Stimulated activated CD4-positive, alpha-beta T cell treated with anti-CD3 and anti-CD28 coated beads, Interleukin-12 subunit alpha, Interleukin-12 subunit beta, amount 100 ng/mL, for 48 hours (primary cell): ENCODE measurements at regions not wholly inside any gene's neighbourhood (a gene's known extent, or its start where the extent isn't known, plus 50 kb on each side); places are given as distances from the start of the nearest gene placed in this dataset.
"Not testable (repeated sequence)": the region's sequence is repeated elsewhere in the genome, so short reads cannot be mapped to it uniquely, and the experiment has no call there.

Experiments used
- DNase-seq, 3 donors: peaks; one replicate each; pipeline ENCODE4 v3.0.0-alpha.2; 2020; ENCODE audit warnings: low read depth in 2 of 3, low spot score in 1 of 3

DNA sequence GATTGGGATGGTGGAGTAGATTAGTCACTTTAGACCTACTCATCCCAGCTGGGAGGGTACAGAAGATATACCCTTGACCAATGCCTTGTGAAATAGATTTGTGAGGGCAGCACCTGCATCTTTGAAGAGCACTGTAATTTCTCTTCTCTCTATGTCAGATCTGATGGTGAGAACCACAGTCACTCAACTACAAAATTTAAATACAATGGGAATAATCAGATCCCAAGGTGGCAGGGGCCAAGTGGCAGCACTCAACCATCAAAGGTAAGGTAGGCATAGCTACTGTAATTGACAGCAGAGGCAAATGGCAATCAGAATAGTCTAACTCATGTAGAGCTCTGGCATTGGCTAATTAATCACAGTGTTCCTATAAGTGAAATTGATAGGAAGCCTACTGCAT lies 212.0 kb upstream of the HES1 start:
- not testable (repeated sequence) for DNase-seq

DNA sequence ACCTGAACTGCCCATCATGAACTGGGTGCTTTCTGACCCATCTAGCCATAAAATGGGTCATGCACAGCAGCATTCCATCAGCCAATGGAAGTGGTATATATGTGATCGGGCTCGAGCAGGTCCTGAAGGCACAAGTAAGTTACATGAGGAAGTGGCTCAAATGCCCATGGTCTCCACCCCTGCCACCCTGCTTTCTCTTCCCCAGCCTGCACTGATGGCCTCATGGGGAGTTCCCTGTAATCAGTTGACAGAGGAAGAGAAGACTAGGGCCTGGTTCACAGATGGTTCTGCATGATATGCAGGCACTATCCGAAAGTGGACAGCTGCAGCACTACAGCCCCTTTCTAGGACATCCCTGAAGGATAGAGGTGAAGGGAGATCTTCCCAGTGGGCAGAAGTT lies 209.9 kb upstream of the HES1 start:
- not testable (repeated sequence) for DNase-seq

DNA sequence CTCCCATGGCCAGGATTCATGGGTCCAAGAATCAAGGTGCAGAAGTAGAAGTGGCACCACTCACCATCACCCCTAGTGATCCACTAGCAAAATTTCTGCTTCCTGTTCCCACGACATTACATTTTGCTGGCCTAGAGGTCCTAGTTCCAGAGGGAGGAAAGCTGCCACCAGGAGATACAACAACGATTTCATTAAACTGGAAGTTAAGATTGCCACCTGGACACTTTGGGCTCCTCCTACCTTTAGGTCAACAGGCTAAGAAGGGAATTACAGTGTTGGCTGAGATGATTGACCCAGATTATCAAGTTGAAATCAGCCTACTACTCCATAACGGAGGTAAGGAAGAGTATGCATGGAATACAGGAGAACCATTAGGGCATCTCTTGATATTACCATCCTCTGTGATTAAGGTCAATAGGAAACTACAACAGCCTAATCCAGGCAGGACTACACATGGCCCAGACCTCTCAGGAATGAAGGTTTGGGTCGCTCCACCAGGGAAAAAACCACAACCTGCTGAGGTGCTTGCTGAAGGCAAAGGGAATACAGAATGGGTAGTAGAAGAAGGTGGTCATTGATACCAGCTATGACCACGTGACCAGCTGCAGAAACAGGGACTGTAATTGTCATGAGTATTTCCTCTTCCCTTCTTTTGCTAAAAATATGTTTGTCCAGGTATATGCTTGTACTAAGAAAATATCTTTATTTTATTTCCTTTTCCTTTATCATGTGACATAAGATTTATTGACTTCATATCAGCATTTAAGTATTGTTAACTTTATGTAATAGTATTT lies 208.3 kb upstream of the HES1 start:
- DNase-seq: not testable (repeated sequence)

DNA sequence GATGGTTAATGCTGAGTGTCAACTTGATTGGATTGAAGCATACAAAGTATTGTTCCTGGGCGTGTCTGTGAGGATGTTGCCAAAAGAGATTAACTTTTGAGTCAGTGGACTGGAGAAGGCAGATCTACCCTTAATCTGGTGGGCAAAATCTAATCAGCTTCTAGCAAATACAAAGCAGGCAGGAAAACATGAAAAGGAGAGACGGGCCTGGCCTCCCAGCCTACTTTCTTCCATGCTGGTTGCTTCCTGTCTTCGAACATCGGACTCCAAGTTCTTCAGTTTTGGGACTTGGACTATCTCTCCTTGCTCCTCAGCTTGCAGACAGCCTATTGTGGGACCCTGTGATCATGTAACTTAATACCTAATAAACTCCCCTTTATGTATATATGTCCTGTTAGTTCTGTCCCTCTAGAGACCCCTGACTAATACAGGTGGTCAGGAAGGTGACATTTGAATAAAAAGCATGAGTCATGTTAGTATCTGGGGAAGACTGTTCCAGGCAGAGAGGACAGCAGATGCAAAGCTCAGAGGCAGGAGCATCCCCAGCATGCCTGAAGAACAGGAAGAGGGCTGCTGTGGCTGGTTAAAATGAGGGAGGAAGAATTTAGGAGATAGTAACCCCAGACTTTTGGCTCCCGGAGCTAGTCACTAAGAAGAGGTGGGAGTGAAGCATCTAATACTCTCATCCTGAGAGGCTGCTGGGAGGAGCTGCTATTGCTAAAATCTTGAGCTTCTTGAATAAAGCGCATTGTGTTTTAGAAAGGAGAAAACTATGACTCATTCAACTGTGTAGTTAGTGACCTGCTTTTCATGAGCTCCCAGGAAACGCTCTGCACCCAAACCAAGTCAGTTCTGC lies 207.4 kb upstream of the HES1 start:
- DNase-seq: no peak

DNA sequence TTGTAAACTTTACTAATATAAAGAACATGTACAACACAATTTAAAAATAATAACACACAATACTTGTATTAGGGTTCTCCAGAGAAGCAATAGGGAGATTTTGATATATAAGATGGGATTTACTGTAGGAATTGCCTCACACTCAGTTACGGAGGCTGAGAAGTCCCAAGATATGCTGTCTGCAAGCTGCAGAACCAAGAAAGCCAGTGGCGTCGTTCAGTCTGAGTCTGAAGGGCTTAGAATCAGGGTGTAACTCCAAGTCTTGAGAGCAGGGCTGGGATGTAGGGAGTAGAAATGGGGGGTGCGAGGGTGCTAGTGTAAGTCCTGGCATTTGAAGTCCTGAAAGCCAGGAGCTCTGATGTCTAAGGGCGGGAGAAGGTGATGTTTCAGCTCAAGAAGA lies 206.6 kb upstream of the HES1 start:
- no peak for DNase-seq

DNA sequence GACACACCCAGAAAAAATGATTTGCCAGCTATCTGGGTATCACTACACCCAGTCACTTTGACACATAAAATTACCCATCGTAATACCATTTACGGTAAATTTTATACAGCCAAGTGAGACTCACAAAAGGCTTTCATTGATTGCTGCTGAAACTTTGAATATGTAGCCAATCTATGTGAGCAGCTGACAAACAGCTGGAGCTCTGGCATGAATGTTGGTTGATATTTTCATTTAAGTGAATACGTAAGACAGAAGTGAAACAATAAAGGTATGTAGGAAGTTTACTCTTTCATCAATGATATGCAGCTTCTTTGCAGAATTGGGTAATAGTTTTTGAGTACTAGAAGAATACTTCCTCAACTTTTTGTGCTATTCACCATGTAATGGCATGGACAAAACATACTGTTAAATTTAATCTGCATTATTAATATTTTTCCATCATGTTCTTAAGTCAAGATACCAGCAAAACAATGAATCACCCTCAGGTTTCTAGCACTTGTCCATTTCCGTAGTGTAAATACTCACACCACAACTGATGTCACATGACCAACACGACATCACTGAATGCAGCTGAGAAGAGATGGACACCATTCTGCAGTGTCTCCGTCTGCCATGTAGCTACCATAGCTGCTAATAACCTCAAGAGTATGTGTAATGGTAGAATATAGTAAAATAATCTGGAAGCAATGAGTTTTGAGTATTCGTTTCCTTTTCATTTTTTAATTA lies 205.9 kb upstream of the HES1 start:
- DNase-seq: no peak

DNA sequence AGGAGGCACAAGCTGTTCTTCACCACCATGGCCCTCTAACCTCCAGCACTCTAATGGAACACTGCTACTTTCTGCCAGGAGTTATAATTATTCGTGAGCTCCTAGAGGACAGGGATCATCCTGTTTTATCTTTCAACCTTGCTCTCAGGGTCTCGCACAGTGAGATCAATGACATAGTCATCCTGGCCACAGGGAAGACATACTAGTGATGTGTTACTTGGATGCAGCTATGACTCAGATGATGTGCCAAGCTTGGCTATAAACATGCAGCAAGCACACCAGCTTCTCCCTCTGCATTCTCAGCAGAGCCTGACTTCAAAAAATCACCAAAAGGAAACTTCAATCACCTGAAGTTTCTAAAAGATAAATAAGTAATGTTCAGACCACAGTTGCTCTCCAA lies 203.8 kb upstream of the HES1 start:
- no peak for DNase-seq

DNA sequence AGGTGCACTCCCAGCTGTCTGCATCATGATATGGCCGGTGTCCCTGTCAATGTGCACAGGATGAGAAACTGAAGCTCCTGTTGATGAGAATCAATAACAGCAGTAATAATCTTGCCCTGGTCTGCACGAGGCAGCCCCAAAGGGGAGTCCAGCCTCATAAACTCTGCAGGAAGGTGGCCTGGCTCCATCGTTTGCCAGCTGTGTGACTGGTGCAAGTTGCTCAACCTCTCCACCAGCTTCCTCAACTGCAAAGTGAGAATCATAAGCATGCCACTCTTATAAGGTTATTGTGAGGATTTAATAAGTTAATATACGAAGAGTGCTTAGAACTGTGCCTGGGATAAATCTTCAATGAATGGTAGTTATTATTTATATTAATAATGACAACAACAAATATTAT lies 203.4 kb upstream of the HES1 start:
- no peak for DNase-seq

DNA sequence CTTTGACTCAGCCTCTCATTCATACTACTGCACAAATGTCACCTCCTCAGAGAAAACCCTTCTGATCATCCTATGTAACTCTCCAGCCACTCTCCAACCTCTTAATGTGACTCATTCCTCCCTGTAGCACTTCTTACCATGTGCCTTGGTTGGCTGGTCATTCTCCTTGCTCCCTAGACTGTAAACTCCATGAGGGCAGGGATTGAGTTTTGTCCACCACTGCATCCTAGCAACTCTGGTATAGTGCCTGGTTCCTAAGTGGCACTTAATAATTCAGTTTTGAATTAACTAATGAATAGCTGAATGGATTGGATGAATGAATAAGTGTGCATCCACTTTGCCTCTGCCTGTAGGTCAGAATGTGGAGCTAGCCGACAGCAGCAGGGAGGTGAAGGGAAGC lies 202.5 kb upstream of the HES1 start:
- DNase-seq: no peak

DNA sequence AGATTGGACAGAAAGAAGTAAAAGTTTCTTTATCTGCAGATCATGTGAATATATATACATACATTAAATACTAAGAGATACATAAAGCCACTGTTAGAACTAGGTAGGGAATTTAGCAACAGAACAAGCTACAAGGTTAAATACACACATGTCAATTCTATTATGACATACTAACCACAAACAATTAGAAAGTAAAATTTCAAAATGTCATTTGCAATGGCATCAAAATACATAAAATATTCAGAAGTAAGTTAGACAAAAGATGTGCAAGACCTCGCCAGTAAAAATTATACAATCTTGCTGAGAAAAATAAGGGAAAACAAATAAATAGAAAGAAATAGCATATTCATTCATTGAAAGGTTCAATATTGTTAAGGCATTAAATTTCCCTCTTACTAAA lies 200.0 kb upstream of the HES1 start:
- no peak for DNase-seq

DNA sequence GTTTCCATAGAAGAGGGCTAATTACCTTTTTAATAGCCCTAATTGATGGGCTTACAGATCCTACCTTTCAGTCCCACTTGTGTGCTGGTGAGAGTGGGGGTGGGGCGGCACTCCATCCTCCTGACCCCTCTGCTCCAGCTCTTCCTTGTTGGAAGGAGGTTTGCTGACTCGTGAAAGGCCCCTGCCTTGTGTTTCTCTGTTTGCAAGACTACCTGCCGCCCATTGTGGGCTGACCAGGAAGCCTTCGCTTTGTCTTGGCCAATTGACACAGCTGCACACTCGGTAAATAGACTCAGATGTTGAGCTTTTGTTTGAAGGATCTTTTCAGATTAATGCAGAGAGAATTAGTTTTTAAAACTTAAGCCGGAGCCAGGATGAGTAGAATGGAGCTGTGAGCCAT lies 197.3 kb upstream of the HES1 start:
- no peak for DNase-seq

DNA sequence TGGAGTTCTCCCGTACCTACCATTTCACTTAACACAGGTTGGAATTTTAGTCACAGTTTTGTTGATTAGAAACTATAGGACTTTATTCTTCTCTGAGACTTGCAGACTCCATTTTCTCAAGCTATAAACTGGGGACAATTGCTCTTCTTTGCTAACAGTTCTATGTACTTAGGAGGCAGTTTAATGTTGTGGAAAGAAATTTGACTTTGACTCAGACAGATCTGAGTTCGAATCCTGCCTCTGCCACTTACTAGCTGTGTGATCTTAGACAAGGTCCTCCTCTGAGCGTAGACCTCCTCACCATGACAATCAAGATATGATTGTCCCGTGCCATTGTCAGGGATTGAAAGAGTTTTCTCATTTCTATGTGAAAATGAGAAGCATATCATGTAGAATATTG lies 196.4 kb upstream of the HES1 start:
- no peak for DNase-seq

DNA sequence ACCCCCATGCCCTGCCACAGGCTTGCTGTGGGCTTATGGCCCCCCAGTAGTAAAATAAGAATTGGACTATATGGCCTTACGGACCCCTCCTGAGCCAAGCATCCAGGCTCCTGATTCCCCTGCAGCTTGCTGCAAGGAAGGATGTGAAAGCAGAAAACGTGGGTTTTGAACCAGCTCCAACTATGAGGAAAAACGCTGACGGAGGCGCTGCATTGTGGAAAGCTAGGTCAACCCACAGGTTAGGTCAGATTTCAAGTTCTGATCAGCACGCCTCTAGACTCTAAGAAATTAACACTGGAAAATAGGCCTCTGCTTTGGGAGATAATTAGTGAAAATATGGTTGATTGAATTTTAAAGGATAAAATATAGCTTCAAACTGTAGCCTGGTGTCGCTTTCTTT lies 195.4 kb upstream of the HES1 start:
- DNase-seq: no peak

DNA sequence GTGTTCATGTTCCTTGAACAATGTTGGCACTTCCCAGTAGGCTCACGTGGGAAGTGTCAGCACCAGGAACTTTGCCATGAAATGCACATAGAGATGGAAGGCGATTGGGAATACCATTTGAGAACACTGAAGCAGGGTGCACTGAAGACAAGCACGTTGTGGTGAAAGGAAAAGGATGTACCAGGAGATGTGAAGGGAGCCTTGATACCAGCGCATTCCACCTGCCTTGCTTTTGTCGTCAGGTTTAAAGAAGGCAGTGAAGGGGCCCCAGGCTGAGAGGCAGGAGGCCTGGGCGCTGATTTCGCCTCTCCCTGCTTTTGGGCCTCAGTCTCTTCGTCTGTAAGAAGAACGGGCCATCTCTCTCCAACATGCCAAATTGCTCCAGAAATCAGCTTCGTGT lies 194.5 kb upstream of the HES1 start:
- no peak for DNase-seq

DNA sequence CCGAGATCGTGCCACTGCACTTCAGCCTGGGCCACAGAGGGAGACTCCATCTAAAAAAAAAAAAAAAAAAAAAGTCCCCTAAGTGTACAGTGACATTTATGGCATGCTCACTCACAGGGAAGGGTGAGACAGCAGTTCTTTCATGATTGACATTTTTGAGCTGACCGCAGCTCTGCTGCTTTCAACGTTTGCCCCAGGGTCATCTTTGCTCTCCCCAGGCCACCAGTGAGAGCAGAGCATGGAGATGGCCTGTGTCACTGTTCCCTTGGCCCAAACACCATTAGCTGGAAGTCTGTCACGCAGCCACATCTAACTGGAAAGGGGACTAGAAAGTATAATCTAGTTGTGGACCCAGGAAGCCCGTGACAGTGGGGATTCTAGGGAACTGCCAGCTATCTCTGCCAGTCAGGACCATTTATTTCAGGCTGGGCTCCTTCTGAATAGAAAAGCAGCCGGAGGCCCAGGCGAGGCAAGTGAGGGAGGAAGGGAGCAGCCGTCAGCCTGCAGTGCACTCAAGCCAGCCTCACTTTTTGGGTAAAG lies 193.4 kb upstream of the HES1 start:
- DNase-seq: no peak

DNA sequence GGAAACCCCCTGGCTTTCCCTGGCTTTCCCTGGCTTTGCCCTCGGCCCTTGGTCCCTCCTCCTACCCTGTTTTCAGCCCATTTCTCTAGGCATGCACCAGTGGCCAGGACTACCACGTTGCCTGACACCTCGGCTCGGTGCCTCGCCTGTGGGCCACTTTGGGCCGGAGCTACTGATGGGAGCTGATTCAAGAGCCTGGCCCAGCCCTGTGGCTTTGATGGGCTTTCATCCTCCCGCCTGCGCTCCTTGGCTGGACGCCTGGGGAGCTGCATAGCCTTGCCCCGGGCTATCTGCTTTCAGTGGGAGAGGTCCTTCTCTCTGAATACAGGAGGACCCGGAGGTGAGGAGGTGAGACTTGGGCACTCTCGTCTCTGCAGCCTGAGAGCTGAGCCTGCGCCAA lies 192.7 kb upstream of the HES1 start:
- DNase-seq: no peak

DNA sequence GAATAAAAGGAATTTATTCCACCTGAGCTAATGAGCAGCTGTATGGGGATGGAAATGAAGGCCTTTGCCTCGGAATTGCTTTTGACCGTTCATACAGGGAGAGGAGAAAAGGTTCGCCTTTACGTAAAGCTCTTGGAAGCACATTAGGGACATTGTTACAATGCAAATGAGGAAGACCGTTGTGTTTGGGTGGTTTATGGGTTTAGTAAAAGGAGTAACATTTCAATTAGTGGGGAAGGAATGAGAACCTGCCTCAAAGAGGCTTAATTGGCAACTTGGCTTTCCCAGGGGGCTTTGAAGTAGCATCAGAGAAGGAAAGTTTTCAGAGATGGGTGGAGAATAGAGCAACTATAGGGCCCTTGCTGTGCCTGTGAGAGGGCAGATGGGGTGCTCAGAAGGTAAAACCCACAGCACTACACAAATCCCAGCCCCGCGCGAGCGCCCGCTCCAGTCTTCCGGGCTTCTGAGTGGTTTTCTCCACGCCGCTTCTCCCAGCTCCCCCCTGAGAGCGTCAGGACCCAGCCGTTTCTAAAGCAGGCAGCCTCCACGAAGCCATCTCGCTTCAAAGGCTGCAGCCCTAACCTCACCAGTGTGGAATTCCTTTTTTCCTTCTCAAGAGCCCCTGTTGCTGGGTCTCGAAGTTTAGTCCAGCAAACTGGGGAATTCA lies 192.0 kb upstream of the HES1 start:
- no peak for DNase-seq

DNA sequence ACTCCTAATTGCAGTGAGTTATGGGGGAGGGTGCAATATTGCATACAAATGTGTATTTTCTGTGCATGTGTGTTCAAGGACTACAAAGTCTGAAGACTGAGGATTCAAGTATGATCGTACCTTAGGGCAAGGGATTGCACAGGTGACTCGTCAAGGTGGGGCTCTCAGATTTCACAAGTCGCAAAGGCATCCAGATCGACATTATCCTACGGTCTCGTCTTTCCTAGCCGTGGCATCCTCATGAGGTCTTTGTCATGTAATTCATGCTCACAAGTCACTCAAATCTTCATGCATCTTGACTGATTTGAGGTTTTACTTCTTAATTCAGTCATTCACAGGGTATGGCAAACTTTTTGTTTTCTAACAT lies 191.4 kb upstream of the HES1 start:
- no peak for DNase-seq

DNA sequence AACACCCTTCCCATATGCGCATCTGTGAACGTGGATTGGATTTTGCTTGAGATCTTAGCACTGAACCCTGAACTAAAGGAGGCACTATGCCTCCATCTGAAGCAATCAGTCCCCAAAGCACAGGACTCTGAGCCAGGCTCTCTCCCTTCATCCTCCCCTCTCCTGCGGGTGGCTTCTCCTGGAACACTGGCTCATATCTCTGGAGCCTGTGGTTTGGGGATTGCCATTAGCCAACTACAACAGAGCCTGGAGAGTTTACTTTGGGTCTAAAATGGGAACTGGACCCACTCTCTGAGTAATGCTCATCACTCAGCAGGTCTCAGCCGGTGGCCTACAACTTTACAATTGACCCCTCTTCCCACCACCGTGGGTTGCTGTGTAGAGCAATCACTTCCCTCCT lies 190.8 kb upstream of the HES1 start:
- no peak for DNase-seq

DNA sequence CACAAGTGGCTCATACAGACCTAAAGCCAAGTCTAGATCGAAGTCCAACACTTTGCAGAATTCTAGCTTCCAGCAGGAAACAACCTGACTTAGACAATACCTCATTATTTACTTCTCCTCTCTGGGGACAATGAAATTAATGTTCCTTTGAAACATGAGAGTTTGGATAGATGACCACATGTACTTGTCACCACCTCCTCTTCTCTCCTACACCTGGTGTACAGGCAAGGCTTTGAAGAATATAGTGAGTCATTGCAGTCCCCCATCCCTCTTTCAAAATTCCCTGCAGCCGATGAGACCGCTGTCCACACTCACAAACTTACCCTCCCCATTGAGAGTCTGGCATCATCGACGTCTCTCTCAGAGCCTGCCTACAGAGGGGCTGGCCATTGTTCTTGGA lies 189.0 kb upstream of the HES1 start:
- DNase-seq: no peak

DNA sequence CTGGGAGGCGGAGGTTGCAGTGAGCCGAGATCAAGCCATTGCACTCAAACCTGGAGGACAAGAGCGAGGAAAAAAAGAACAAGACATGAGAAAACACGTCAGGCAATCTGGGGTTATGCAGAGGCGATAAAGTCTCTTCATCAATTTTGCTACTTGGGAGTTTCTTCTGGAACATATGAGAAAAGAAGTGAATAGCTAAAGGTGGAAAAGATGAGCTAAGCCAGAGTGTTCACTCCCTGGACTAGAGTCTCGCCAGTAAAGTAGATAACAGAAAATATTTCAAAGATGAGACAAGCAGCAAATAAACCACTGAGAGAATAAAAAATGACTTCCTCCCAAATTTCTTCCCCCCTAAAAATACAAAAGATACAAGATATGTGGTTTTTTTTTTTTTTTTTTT lies 188.4 kb upstream of the HES1 start:
- no peak for DNase-seq
